ENCODE measurements at regions not wholly inside any gene's neighbourhood (a gene's known extent, or its start where the extent isn't known, plus 50 kb on each side); places are given as distances from the start of the nearest gene placed in this dataset.

DNA sequence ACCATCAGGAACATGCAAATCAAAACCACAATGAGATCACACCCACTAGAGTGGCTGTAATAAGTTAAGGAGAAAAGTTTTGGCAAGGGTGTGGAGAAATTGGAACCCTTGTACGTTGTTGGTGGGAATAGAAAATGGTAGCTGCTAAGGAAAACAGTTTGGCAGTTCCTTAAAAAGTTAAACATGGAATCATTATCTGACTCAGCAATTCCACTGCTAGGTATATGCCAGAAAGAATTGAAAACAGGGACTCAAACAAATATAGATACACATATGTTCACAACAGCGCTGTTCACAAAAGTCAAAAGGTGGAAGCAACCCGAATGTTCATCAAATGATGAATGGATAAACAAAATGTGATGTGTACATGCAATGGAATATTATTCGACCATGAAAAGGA is 138.8 kb upstream of the ATP2B2 start:
- no peak for TF ChIP-seq ZFP30 (CRISPR knock-in tag; IDR thresholded peaks at IDR 0.05)
- TF ChIP-seq GLIS3 (CRISPR knock-in tag; IDR thresholded peaks at IDR 0.05): no peak
- TF ChIP-seq ARNTL (CRISPR knock-in tag; IDR thresholded peaks at IDR 0.05; ENCODE audit: borderline replicate concordance, low read depth): no peak
